A673 (cell line): ENCODE measurements at regions not wholly inside any gene's neighbourhood (a gene's known extent, or its start where the extent isn't known, plus 50 kb on each side); places are given as distances from the start of the nearest gene placed in this dataset.

Source experiments
- BruUV-seq: library from RNA; stranded (reverse); fragments of 400-500 nt; replicated peaks from 2 replicates; lab custom pipeline; 2021; lab: Mats Ljungman, UMichigan
- CTCF ChIA-PET: fragments of 300-600 bp; sonication (Branson Sonifier 250); formaldehyde crosslinking; loops from one replicate; lab custom pipeline; 2022; ENCODE audit warnings: antibody characterized with exemption; lab: Charles Lee
- POLR2A ChIA-PET: fragments of 300-600 bp; sonication (Branson Sonifier 250); formaldehyde crosslinking; loops from one replicate; lab custom pipeline; 2022; ENCODE audit warnings: antibody characterized with exemption; ENCODE audit not compliant: low non-redundant PET; lab: Charles Lee
- DNase-seq: peaks from one replicate; pipeline ENCODE4 v3.0.0-alpha.2; 2015; ENCODE audit warnings: low spot score
- H3K27ac ChIP-seq: fragments of 200-600 bp; sonication (generic); 2 replicates; pipeline ENCODE4 v1.5.1; 2016; ENCODE audit warnings: mixed run types, low read depth, mild to moderate bottlenecking, mixed read lengths, antibody characterized with exemption, low read length; ENCODE audit not compliant: poor library complexity, severe bottlenecking
- H3K27me3 ChIP-seq: fragments of 200-600 bp; sonication (generic); replicated peaks from 2 replicates; pipeline ENCODE4 v1.6.1; 2017; ENCODE audit warnings: mixed run types, low read depth, mild to moderate bottlenecking, mixed read lengths, antibody characterized with exemption, low read length; ENCODE audit not compliant: insufficient read depth, poor library complexity
- H3K36me3 ChIP-seq: fragments of 200-600 bp; sonication (generic); 2 replicates; pipeline ENCODE4 v1.6.1; 2016; ENCODE audit warnings: mixed run types, mild to moderate bottlenecking, mixed read lengths, antibody characterized with exemption, low read length; ENCODE audit not compliant: insufficient read depth, poor library complexity, severe bottlenecking
- H3K4me1 ChIP-seq: fragments of 200-600 bp; sonication (generic); 2 replicates; pipeline ENCODE4 v1.6.1; 2017; ENCODE audit warnings: mixed run types, mild to moderate bottlenecking, mixed read lengths, antibody characterized with exemption, low read length; ENCODE audit not compliant: insufficient read depth, poor library complexity, severe bottlenecking
- H3K4me3 ChIP-seq: fragments of 200-600 bp; sonication (generic); 2 replicates; pipeline ENCODE4 v1.5.1; 2016; ENCODE audit warnings: low read depth, mixed run types, mild to moderate bottlenecking, mixed read lengths, low read length; ENCODE audit not compliant: poor library complexity, severe bottlenecking
- H3K9me3 ChIP-seq: fragments of 200-600 bp; sonication (generic); 2 replicates; pipeline ENCODE4 v1.6.1; 2016; ENCODE audit warnings: mixed run types, low read depth, mild to moderate bottlenecking, mixed read lengths, antibody characterized with exemption, low read length; ENCODE audit not compliant: poor library complexity, severe bottlenecking
- EZH2 ChIP-seq: fragments of 200-600 bp; sonication (generic); IDR thresholded peaks from 2 replicates; pipeline ENCODE4 v1.6.1; 2017; ENCODE audit warnings: borderline replicate concordance, low read depth, mild to moderate bottlenecking, mixed read lengths, antibody characterized with exemption, low read length; ENCODE audit not compliant: poor library complexity, severe bottlenecking
- intact Hi-C: fragments of 100-400 bp; cut with micrococcal nuclease; formaldehyde crosslinking; loops from one replicate; pipeline ENCODE4 v1.10.0; 2022; ENCODE audit not compliant: unreplicated experiment
- TF ChIP-seq, protein P1 (sequence below): fragments of 300-800, 200-600 bp; sonication (generic); conservative IDR thresholded peaks from 2 replicates; pipeline ENCODE4 v1.5.1; 2017; ENCODE audit warnings: low read depth, mild to moderate bottlenecking, antibody characterized with exemption, low read length, moderate library complexity, mixed read lengths

DNA sequence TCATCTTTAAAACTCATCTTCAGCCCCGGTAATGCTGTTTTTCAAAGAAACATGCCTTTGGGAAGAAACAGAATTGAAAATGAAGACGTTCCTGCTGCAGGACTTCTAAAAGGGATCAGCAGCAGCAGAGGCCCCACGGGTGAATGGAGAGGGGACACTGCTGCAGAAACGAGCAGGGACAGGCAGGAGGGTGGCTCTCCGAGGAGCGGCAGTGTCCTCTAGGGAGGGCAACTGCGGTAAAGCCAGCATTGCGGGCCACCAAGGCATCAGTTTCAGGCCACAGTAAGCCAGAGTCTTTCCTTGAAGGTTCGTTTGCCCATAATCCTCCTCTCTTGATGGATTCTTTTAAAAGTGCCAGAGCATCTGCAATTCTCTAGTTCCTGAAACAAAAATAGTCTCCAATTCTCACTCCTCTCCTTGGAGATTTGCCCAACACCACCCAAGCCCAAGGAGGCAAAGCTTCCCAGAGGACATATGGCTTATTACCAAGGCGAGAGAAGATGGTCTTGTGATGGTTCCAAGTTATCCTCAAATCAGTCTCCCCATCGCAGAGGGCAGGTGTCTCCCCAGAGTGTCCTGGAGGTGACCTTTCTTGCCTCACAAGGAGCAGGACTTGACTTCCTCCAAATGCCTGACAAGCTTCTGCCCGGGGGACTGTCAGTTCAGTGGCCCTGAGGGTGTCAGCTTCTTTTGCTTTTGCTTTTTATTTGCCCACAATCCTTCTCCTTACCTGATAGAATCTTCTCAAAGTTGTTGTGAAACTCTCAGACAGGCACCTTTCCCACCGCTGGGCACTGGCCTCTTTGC lies 341.1 kb upstream of the B3GAT1 start:
- TF ChIP-seq, protein P1, sequence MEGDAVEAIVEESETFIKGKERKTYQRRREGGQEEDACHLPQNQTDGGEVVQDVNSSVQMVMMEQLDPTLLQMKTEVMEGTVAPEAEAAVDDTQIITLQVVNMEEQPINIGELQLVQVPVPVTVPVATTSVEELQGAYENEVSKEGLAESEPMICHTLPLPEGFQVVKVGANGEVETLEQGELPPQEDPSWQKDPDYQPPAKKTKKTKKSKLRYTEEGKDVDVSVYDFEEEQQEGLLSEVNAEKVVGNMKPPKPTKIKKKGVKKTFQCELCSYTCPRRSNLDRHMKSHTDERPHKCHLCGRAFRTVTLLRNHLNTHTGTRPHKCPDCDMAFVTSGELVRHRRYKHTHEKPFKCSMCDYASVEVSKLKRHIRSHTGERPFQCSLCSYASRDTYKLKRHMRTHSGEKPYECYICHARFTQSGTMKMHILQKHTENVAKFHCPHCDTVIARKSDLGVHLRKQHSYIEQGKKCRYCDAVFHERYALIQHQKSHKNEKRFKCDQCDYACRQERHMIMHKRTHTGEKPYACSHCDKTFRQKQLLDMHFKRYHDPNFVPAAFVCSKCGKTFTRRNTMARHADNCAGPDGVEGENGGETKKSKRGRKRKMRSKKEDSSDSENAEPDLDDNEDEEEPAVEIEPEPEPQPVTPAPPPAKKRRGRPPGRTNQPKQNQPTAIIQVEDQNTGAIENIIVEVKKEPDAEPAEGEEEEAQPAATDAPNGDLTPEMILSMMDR = no peak
- TF ChIP-seq EZH2 = no peak
- BruUV-seq = no TSS peak
- H3K9me3 ChIP-seq = peaks cover 2% of the 10 kb centered on the region
- H3K36me3 ChIP-seq = no peaks in the 10 kb centered on the region
- intact Hi-C loops = no loop called here
- H3K27ac ChIP-seq = no peak overlapping the region
- no peak for DNase-seq
- H3K4me3 ChIP-seq = no peak overlapping the region
- POLR2A ChIA-PET = no interaction called here
- no peaks in the 10 kb centered on the region for H3K27me3 ChIP-seq
- no peaks in the 10 kb centered on the region for H3K4me1 ChIP-seq
- CTCF ChIA-PET = no interaction called here

DNA sequence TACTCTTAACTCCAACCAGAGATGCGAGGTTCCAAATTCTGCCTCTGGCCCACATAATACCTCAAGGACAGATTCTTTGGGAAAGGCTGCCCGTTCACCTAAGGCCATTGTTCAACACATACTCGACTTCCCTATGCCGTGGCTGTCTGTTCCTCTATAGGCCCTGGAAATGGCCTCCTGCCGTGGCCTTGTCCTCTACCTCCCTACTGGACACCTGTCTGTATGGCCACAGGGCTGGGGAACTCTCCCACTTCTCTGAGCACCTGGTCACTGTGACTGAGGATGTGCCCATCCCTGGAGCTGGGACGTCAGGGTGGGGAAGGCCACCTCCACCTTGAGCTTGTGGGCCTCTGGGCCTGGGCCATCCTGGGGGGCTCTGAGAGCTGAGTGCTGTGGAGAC lies 340.5 kb upstream of the B3GAT1 start:
- intact Hi-C loops = no loop called here
- H3K4me3 ChIP-seq = no peak overlapping the region
- DNase-seq = no peak
- no peaks in the 10 kb centered on the region for H3K4me1 ChIP-seq
- H3K27me3 ChIP-seq = no peaks in the 10 kb centered on the region
- no peaks in the 10 kb centered on the region for H3K36me3 ChIP-seq
- POLR2A ChIA-PET = no interaction called here
- BruUV-seq = no TSS peak
- no peak overlapping the region for H3K27ac ChIP-seq
- peaks cover 5% of the 10 kb centered on the region for H3K9me3 ChIP-seq
- CTCF ChIA-PET = no interaction called here
- TF ChIP-seq, protein P1 = no peak
- TF ChIP-seq EZH2 = no peak

DNA sequence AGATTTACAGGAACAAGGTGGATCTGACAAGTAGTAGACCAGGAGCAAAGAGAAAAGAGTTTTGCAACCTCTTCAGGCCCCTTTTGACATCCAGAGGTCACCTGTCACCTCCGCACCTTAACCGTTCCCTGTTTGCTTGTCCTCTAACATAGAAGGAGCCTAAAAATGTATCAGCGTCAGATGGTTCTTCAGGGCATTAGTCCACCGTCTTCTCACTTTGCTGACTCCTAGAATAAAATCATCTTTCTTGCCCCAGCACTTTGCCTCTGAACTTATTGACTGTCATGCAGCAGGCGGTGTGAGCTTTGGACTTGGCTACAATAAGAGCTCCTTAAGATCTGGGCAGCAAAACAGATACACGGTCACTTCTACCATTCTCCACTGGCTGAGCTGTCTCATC lies 339.7 kb upstream of the B3GAT1 start:
- TF ChIP-seq EZH2 = no peak
- TF ChIP-seq, protein P1 = no peak
- no peak for DNase-seq
- ChIA-PET CTCF (no interaction called here), POLR2A (no interaction called here)
- BruUV-seq = no TSS peak
- Histone ChIP-seq H3K9me3 (peaks cover 5% of the 10 kb centered on the region), H3K4me1 (no peaks in the 10 kb centered on the region), H3K27ac (no peak overlapping the region), H3K27me3 (no peaks in the 10 kb centered on the region), H3K4me3 (no peak overlapping the region), H3K36me3 (no peaks in the 10 kb centered on the region)
- intact Hi-C loops = no loop called here
